ENCODE measurements at regions not wholly inside any gene's neighbourhood (a gene's known extent, or its start where the extent isn't known, plus 50 kb on each side); places are given as distances from the start of the nearest gene placed in this dataset.
"Not testable (repeated sequence)": the region's sequence is repeated elsewhere in the genome, so short reads cannot be mapped to it uniquely, and the experiment has no call there.

DNA sequence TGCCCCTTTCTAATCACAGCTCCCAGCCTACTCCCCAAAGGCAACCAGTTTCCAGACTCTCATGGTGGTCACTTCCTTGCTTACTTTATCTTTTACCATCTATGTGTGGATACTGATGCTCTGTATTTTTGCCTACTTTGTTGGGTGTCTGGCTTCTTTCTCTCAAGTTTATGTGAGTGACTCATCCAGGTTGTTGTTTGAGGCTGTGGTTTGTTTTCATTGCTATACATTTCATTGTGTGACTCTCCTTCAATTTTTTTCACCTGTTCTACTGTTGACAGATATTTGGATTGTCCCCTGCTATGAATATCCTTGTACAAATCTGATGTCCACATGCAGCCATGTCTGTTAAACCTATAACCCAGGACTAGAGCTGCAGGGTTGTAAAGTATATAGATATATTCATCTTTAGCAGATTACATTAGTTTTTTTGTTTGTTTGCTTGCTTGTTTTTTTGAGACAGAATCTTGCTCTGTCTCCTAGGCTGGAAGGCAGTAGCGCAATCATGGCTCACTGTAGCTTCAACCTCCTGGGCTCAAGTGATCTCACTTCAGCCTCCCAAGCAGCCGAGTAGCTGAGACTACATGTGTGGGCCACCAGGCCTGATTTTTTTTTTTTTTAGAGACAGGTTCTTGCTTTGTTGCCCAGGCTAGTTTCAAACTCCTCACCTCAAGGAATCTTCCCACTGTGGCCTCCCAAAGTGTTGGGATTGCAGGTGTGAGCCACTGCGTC lies 72.9 kb upstream of the EEF1E1 start:
- DNase-seq = no peak

GRCh38 chr6:8174571-8174970 lies 72.2 kb upstream of the EEF1E1 start:
- no peak for DNase-seq

DNA sequence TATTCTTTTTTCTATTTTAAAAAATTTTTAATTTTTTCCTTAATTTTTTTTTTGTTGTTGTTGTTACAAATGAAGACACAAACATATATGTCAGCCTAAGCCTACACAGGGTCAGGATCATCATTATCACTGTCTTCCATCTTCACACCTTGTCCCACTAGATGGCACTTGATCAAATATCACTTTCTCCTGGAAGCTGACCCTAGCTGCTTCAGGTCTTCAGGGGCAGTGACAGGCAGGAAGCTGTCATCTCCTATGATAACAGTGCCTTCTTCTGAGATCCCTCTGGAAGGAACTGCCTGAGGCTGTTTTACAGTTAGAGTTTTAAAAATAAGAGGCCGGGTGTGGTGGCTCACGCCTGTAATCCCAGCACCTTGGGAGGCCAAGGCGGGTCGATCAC lies 70.2 kb upstream of the EEF1E1 start:
- no peak for DNase-seq

- no peak for DNase-seq
Observed at GRCh38 chr6:8170754-8171153, 68.4 kb upstream of the EEF1E1 start.

DNA sequence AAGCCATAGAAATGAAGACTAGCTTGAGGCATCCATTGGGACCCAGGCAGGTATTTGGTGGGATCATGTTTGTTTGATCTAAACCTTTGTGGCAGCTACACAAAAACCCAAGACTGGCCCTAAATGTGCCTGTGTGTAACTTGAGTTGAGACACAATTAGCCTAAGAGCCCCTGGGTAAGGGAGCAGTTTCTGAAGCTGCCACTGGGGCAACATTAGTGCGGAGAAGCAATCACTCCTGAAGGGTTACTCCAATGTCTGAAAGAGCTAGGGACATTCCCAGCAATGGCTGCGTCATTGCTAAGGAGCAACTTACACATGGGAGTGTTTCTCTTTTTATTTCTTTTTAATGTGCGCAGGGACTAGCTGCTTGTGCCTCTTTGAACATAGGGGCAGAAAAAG lies 67.9 kb upstream of the EEF1E1 start:
- no peak for DNase-seq

- no peak for DNase-seq
Observed at GRCh38 chr6:8166156-8166555, 63.8 kb upstream of the EEF1E1 start.

DNA sequence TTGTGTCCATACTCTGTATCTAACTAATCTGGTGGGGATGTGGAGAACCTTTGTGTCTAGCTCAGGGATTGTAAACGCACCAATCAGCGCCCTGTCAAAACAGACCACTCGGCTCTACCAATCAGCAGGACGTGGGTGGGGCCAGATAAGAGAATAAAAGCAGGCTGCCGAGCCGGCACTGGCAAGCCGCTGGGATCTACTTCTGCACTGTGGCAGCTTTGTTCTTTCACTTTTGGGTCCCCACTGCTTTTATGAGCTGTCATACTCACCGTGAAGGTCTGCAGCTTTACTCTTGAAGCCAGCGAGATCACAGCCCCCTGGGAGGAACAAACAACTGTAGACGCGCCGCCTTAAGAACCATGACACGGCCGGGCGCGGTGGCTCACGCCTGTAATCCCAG lies 62.7 kb upstream of the EEF1E1 start:
- DNase-seq = not testable (repeated sequence)

DNA sequence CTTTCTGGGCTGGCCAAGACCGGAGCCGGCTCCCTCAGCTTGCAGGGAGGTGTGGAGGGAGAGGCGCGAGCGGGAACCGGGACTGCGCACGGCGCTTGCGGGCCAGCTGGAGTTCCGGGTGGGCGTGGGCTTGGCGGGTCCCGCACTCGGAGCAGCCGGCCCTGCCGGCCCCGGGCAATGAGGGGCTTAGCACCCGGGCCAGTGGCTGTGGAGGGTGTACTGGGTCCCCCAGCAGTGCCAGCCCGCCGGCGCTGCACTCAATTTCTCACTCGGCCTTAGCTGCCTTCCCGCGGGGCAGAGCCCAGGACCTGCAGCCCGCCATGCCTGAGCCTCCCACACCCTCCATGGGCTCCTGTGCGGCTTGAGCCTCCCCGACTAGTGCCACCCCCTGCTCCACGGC lies 61.9 kb upstream of the EEF1E1 start:
- DNase-seq = not testable (repeated sequence)

GRCh38 chr6:8159966-8160365 lies 57.6 kb upstream of the EEF1E1 start:
- no peak for DNase-seq

DNA sequence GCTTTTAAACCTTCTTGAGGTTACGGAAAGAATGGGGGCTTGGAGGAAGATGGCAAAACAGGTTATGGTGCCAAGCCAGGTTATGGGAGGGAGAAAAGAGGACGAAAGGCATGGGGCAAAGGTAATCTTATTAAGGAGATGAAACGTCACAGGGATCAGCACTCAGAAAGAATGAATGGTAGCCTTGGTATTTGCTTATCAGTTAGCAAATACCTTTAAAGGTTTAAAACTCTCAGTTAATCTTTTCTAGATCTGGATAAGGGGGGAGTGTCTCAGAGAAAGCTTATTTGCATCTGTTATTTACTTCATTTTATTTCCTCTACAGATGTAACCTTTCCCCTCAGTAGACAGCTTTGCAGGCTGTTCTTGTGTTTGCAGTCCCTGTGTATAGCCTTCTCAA lies 55.5 kb upstream of the EEF1E1 start:
- DNase-seq = no peak

DNA sequence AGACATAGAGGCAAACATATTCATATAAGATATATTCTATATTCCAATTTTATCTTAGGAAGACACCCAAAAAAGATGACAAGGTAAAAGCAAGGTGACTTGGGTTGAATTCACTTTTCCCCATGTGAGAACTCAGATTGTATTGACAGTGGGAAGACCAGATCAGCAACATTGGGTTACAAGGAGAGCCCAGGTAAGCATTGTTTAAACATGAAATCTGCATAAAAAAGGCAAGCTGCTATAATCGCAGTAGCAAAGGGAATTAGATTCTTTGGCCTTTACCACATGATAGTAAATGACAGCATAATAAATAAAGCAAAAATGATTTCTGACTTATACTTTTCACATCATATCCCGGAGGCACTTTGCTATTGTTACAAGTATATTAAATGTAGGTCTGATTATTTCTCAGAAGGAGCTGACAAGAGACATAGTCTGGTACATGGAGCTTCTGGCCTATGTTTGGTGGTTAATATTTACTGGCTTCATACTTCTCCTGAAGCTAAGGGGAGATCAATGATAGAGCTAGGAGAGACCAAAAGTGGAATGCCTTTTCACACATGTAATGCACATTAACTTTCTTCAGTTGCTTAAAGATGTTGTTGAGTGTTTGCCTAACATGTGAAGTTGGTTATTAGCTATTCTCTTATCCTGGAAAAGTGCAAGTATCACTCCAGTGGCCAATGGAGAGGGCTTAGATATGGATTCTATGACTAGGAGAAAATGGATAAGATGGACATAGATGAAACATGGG lies 53.1 kb upstream of the EEF1E1 start:
- no peak for DNase-seq

Measured in NCI-H1694 (cell line).